HCT116 (cell line): ENCODE measurements at regions not wholly inside any gene's neighbourhood (a gene's known extent, or its start where the extent isn't known, plus 50 kb on each side); places are given as distances from the start of the nearest gene placed in this dataset.

Source experiments
- CTCF ChIP-seq, 3 experiments: fragments of 200-600 bp in 1 of 3; sonication (generic) in 1 of 3; IDR thresholded peaks in 2 of 3; conservative IDR thresholded peaks in 1 of 3; 2 replicates each; pipeline ENCODE4 v1.5.1; 2012 to 2017; ENCODE audit warnings: low read depth in 2 of 3, low read length in 2 of 3, antibody characterized with exemption in 1 of 3, borderline replicate concordance in 1 of 3, control low read depth in 1 of 3, mild to moderate bottlenecking in 1 of 3, mixed read lengths in 1 of 3, mixed run types in 1 of 3, moderate library complexity in 1 of 3; ENCODE audit not compliant: insufficient read depth in 1 of 3
- EZH2 ChIP-seq: fragments of 200-600 bp; sonication (generic); IDR thresholded peaks from 2 replicates; pipeline ENCODE4 v1.6.1; 2017; ENCODE audit warnings: antibody characterized with exemption, mixed run types
- FOSL1 ChIP-seq: IDR thresholded peaks from 2 replicates; pipeline ENCODE4 v1.6.1; 2012; ENCODE audit warnings: low read depth
- JUND ChIP-seq: IDR thresholded peaks from 2 replicates; pipeline ENCODE4 v1.6.1; 2012
- POLR2A ChIP-seq: IDR thresholded peaks from 2 replicates; pipeline ENCODE4 v1.7.0; 2011; ENCODE audit warnings: borderline replicate concordance; ENCODE audit not compliant: insufficient read depth, insufficient read length; ENCODE audit errors: extremely low read depth
- POLR2AphosphoS5 ChIP-seq: IDR thresholded peaks from 2 replicates; pipeline ENCODE4 v1.6.1; 2011; ENCODE audit warnings: mild to moderate bottlenecking, low read depth, low read length, moderate library complexity
- RAD21 ChIP-seq: IDR thresholded peaks from 2 replicates; pipeline ENCODE4 v1.6.1; 2012; ENCODE audit warnings: low read depth, mild to moderate bottlenecking
- SP1 ChIP-seq: IDR thresholded peaks from 2 replicates; pipeline ENCODE4 v1.6.1; 2012; ENCODE audit warnings: low read depth
- YY1 ChIP-seq: IDR thresholded peaks from 2 replicates; pipeline ENCODE4 v1.6.1; 2011; ENCODE audit warnings: low read length, low read depth, moderate library complexity, mild to moderate bottlenecking; ENCODE audit not compliant: insufficient replicate concordance; ENCODE audit errors: extremely low read depth
- ZFX ChIP-seq: fragments of 450-650 bp; IDR thresholded peaks from 2 replicates; pipeline ENCODE4 v1.6.1; 2017
- TF ChIP-seq, protein P1 (sequence below): IDR thresholded peaks from 2 replicates; pipeline ENCODE4 v1.6.1; 2012; ENCODE audit warnings: low read depth
- TF ChIP-seq, protein P2 (sequence below): IDR thresholded peaks from 2 replicates; pipeline ENCODE4 v1.6.1; 2012
- TF ChIP-seq, protein P3 (sequence below): IDR thresholded peaks from 2 replicates; pipeline ENCODE4 v1.6.1; 2012

DNA sequence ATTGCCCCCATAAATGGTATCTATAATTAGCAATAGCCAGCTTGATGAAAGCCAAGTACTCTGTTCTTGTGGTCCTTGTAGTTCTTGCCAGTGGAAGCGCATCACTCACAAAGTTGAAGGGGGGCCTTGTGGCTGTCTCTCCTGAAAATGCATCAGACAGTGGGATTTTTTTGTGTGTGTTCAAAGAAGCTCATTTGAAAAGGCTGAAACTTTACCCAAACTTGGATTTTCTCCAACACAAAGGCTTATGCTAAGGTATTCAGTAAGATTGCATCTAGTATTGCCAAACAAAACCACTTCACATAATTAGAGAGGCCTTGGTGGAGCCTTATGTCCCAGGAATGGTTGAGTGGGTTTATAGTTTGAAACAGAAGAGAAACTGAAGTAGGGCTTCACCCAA, 216.7 kb upstream of the TMTC1 start:
- TF ChIP-seq CTCF (IDR thresholded peaks at IDR 0.05 in 2 of 3, conservative IDR thresholded peaks at IDR 0.05 in 1 of 3; ENCODE audit: borderline replicate concordance in 1 of 3, insufficient read depth in 1 of 3, low read depth in 2 of 3, low read length in 2 of 3) (no peak), RAD21 (no peak), POLR2A (no peak), POLR2AphosphoS5 (no peak), SP1 (no peak), EZH2 (no peak), FOSL1 (no peak), JUND (no peak), YY1 (no peak), ZFX (no peak)
- TF ChIP-seq, protein P1, sequence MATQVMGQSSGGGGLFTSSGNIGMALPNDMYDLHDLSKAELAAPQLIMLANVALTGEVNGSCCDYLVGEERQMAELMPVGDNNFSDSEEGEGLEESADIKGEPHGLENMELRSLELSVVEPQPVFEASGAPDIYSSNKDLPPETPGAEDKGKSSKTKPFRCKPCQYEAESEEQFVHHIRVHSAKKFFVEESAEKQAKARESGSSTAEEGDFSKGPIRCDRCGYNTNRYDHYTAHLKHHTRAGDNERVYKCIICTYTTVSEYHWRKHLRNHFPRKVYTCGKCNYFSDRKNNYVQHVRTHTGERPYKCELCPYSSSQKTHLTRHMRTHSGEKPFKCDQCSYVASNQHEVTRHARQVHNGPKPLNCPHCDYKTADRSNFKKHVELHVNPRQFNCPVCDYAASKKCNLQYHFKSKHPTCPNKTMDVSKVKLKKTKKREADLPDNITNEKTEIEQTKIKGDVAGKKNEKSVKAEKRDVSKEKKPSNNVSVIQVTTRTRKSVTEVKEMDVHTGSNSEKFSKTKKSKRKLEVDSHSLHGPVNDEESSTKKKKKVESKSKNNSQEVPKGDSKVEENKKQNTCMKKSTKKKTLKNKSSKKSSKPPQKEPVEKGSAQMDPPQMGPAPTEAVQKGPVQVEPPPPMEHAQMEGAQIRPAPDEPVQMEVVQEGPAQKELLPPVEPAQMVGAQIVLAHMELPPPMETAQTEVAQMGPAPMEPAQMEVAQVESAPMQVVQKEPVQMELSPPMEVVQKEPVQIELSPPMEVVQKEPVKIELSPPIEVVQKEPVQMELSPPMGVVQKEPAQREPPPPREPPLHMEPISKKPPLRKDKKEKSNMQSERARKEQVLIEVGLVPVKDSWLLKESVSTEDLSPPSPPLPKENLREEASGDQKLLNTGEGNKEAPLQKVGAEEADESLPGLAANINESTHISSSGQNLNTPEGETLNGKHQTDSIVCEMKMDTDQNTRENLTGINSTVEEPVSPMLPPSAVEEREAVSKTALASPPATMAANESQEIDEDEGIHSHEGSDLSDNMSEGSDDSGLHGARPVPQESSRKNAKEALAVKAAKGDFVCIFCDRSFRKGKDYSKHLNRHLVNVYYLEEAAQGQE = no peak
- TF ChIP-seq, protein P2, sequence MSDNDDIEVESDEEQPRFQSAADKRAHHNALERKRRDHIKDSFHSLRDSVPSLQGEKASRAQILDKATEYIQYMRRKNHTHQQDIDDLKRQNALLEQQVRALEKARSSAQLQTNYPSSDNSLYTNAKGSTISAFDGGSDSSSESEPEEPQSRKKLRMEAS = no peak
- TF ChIP-seq, protein P3, sequence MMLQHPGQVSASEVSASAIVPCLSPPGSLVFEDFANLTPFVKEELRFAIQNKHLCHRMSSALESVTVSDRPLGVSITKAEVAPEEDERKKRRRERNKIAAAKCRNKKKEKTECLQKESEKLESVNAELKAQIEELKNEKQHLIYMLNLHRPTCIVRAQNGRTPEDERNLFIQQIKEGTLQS = no peak
